Esophagus squamous epithelium (tissue), 4 donors: ENCODE measurements at regions not wholly inside any gene's neighbourhood (a gene's known extent, or its start where the extent isn't known, plus 50 kb on each side); places are given as distances from the start of the nearest gene placed in this dataset.

ENCODE experiments used
- CTCF ChIP-seq, 6 experiments: fragments of 450-650 bp in 4 of 6; fragments of 200-600 bp in 2 of 6; sonication (generic) in 2 of 6; IDR thresholded peaks; one replicate each; pipeline ENCODE4 v1.5.1; 2016 to 2019; ENCODE audit warnings: antibody characterized with exemption in 6 of 6, mild to moderate bottlenecking in 4 of 6, moderate library complexity in 4 of 6
- POLR2A ChIP-seq, 4 donors: fragments of 450-650 bp; IDR thresholded peaks; one replicate each; pipeline ENCODE4 v1.6.1; 2017; ENCODE audit warnings: antibody characterized with exemption in 4 of 4, mild to moderate bottlenecking in 4 of 4, moderate library complexity in 3 of 4

- TF ChIP-seq CTCF (IDR thresholded peaks at IDR 0.05) (no peak), POLR2A (IDR thresholded peaks at IDR 0.05) (no peak)
Observed at GRCh38 chr5:23411994-23412393, 95.4 kb upstream of the PRDM9 start.
